HG03575 (cell line): ENCODE measurements at regions not wholly inside any gene's neighbourhood (a gene's known extent, or its start where the extent isn't known, plus 50 kb on each side); places are given as distances from the start of the nearest gene placed in this dataset.
"Not testable (repeated sequence)": the region's sequence is repeated elsewhere in the genome, so short reads cannot be mapped to it uniquely, and the experiment has no call there.

ENCODE experiments used
- ATAC-seq: cut with Tn5 transposase; IDR thresholded peaks from one replicate; pipeline ENCODE4 v1.9.1; 2021; ENCODE audit not compliant: unreplicated experiment, insufficient number of reproducible peaks, low FRiP score; ENCODE audit errors: extremely low read depth

GRCh38 chr7:68203251-68203650, 1206.6 kb downstream of the TYW1 start:
- no peak for ATAC-seq

- no peak for ATAC-seq
These were observed 1209.2 kb downstream of the TYW1 start for GRCh38 chr7:68205826-68206225.

GRCh38 chr7:68206946-68207485, 1210.4 kb downstream of the TYW1 start:
- ATAC-seq = no peak

- ATAC-seq = no peak
These were observed 1211.0 kb downstream of the TYW1 start for GRCh38 chr7:68207676-68208075.

GRCh38 chr7:68209486-68209885, 1212.9 kb downstream of the TYW1 start:
- ATAC-seq = no peak

DNA sequence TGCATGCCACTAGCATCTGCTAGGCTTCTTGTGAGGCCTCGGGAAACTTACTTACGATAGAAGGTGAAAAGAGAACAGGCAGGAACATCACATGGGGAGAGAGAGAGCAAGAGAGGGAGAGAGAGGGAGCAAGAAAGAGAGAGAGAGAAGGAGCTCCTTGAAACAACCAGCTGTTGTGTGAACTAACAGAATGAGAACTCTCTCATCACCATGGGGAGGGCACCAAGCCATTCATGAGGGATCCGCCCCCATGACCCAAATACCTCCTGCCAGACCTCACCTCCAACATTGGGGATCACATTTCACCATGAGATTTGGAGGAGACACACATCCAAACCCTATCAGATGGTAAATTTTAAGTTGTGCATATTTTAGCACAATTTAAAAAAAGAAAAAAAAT, 1217.2 kb downstream of the TYW1 start:
- no peak for ATAC-seq

GRCh38 chr7:68216051-68216450, 1219.4 kb downstream of the TYW1 start:
- no peak for ATAC-seq

GRCh38 chr7:68217426-68217825, 1220.8 kb downstream of the TYW1 start:
- ATAC-seq = no peak

DNA sequence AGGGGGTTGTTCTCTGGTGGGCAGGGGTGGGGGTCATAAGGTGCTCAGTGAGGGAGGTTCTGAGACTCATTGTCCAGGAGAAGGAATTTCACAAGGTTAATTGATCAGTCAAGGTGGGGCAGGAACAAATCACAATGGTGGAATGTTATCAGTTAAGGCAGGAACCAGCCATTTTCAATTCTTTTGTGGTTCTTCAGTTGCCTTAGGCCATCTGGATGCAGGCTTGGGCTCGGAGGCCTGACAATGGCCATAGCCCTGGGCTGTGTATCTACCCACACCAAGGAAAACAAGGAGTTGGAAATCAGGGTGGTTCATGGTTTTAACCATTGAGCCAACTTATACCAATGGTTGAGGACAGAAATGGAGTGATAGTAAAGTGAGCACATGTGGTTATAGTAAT, 1221.8 kb downstream of the TYW1 start:
- ATAC-seq = no peak

GRCh38 chr7:68222311-68222710, 1225.7 kb downstream of the TYW1 start:
- ATAC-seq = no peak

- ATAC-seq = no peak
These were observed 1227.6 kb downstream of the TYW1 start for GRCh38 chr7:68224041-68224741.

DNA sequence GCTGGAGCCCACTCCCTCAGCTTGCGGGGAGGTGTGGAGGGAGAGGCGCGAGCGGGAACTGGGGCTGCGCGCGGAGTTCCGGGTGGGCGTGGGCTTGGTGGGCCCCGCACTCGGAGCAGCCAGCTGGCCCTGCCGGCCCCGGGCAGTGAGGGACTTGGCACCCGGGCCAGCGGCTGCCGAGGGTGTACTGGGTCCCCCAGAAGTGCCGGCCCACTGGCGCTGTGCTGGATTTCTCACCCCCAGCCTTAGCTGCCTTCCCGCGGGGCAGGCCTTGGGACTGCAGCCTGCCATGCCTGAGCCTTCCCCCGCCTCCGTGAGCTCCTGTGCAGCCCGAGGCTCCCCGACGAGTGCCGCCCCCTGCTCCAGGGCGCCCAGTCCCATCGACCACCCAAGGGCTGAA, 1234.4 kb downstream of the TYW1 start:
- not testable (repeated sequence) for ATAC-seq

- ATAC-seq = no peak
These were observed 1239.3 kb downstream of the TYW1 start for GRCh38 chr7:68235937-68236336.

GRCh38 chr7:68238204-68238805, 1241.7 kb downstream of the TYW1 start:
- no peak for ATAC-seq

GRCh38 chr7:68243128-68243527, 1246.5 kb downstream of the TYW1 start:
- ATAC-seq = no peak

GRCh38 chr7:68244389-68244788, 1247.8 kb downstream of the TYW1 start:
- no peak for ATAC-seq

DNA sequence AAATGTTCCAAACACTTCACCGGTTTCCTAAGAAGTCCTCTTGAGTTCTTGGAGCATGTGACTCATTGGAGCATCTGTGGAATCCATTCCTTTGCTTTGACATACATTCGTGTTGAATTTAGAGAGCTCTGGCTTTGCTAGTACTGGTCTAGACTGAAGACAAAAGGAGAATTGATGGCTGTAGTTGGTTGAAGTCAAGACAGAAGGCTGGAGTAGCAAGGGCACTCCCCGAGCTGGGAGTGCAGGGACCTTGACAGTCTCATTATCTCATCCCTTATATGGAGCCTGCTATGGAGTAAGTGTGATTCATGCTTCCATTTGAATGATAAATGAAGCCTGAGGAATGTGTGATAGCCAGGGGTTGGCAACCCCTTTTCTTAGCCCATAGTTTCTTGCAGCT, 1249.1 kb downstream of the TYW1 start:
- no peak for ATAC-seq

- no peak for ATAC-seq
These were observed 1249.6 kb downstream of the TYW1 start for GRCh38 chr7:68246189-68246633.

DNA sequence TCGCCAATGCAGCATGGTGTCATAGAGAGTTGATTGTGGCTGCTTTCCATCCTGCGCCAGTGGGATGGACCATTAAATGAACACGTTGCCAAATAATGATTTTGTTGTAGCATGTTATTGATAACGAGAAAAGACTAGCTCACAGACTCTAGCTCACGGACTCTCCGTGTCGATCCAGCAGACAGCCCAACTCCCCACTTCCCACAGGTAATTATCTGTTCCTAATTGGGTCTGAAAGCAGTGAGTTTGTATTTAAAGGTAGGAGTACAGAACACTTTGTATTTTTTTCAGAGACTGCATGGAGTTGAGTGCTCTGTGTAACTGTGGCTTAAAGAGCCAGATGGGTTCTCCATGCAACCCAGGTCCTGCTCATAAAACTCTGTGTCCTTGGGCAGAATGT, 1250.5 kb downstream of the TYW1 start:
- no peak for ATAC-seq

- no peak for ATAC-seq
These were observed 1250.9 kb downstream of the TYW1 start for GRCh38 chr7:68247571-68247970.

DNA sequence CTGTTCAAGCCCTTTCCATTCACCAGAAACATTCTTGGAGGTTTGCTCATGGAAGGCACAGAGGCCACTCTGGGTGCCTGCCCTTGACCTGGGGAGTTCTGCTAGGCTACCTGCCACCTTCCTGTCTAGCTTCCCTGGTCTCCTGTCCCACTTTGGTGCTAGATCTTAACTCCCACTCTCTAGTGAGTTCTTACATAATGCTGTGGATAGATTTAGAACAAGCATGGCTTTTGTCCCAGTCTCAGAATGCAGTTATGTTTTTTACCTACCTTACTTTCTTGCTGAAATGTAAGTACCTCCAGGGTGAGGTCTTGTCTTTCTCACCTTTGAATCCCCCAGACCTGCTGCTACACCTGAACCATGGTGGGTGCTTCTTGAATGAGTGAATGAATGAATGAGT, 1252.3 kb downstream of the TYW1 start:
- ATAC-seq = no peak
